ENCODE measurements at regions not wholly inside any gene's neighbourhood (a gene's known extent, or its start where the extent isn't known, plus 50 kb on each side); places are given as distances from the start of the nearest gene placed in this dataset.

GRCh38 chr5:161960314-161960713 lies 107.3 kb upstream of the GABRG2 start:
- POLR2A ChIA-PET (ENCODE audit: low non-redundant PET): no interaction called here
- H3K4me1 ChIP-seq (ENCODE audit: insufficient read depth, low read length, poor library complexity, severe bottlenecking): no peaks in the 10 kb centered on the region
- no peak overlapping the region for H3K4me3 ChIP-seq (ENCODE audit: low read depth, low read length, poor library complexity, severe bottlenecking)
- no peak for TF ChIP-seq EZH2 (IDR thresholded peaks at IDR 0.05; ENCODE audit: borderline replicate concordance, low read depth, low read length, poor library complexity, severe bottlenecking)
- no peak for TF ChIP-seq CTCF (conservative IDR thresholded peaks at IDR 0.05; ENCODE audit: low read depth, low read length)
- peaks cover 8% of the 10 kb centered on the region for H3K27me3 ChIP-seq (replicated peaks; ENCODE audit: insufficient read depth, low read depth, low read length, poor library complexity)
- H3K9me3 ChIP-seq (ENCODE audit: low read depth, low read length, poor library complexity, severe bottlenecking): no peaks in the 10 kb centered on the region
- BruUV-seq (replicated peaks): no TSS peak
- intact Hi-C loops (cut with micrococcal nuclease; ENCODE audit: unreplicated experiment): no loop called here
- no peaks in the 10 kb centered on the region for H3K36me3 ChIP-seq (ENCODE audit: insufficient read depth, low read length, poor library complexity, severe bottlenecking)
- H3K27ac ChIP-seq (ENCODE audit: low read depth, low read length, poor library complexity, severe bottlenecking): no peak overlapping the region
- DNase-seq (ENCODE audit: low spot score): no peak
- CTCF ChIA-PET: no interaction called here

- DNase-seq (ENCODE audit: low spot score): peak; percentile 27
- TF ChIP-seq CTCF (conservative IDR thresholded peaks at IDR 0.05; ENCODE audit: low read depth, low read length) (peak; percentile 50), EZH2 (IDR thresholded peaks at IDR 0.05; ENCODE audit: borderline replicate concordance, low read depth, low read length, poor library complexity, severe bottlenecking) (no peak)
- intact Hi-C loops (cut with micrococcal nuclease; ENCODE audit: unreplicated experiment): loop anchor here (5.0 kb wide), 1 partner anchor 1441 kb away; no protein-coding TSS in a partner anchor
- ChIA-PET CTCF (no interaction called here), POLR2A (ENCODE audit: low non-redundant PET) (no interaction called here)
- H3K36me3 ChIP-seq (ENCODE audit: insufficient read depth, low read length, poor library complexity, severe bottlenecking): no peaks in the 10 kb centered on the region
- no TSS peak for BruUV-seq (replicated peaks)
- H3K4me1 ChIP-seq (ENCODE audit: insufficient read depth, low read length, poor library complexity, severe bottlenecking): no peaks in the 10 kb centered on the region
- H3K27me3 ChIP-seq (replicated peaks; ENCODE audit: insufficient read depth, low read depth, low read length, poor library complexity): peaks cover 2% of the 10 kb centered on the region
- H3K9me3 ChIP-seq (ENCODE audit: low read depth, low read length, poor library complexity, severe bottlenecking): no peaks in the 10 kb centered on the region
- no peak overlapping the region for H3K27ac ChIP-seq (ENCODE audit: low read depth, low read length, poor library complexity, severe bottlenecking)
- H3K4me3 ChIP-seq (ENCODE audit: low read depth, low read length, poor library complexity, severe bottlenecking): no peak overlapping the region
Observed at GRCh38 chr5:161966564-161966963, 101.0 kb upstream of the GABRG2 start.

- no TSS peak for BruUV-seq (replicated peaks)
- TF ChIP-seq CTCF (conservative IDR thresholded peaks at IDR 0.05; ENCODE audit: low read depth, low read length) (no peak), EZH2 (IDR thresholded peaks at IDR 0.05; ENCODE audit: borderline replicate concordance, low read depth, low read length, poor library complexity, severe bottlenecking) (no peak)
- no peak for DNase-seq (ENCODE audit: low spot score)
Observed at GRCh38 chr5:161975350-161975749, 92.2 kb upstream of the GABRG2 start.

More at GRCh38 chr5:161975350-161975749, 92.2 kb upstream of the GABRG2 start:
- Histone ChIP-seq H3K36me3 (ENCODE audit: insufficient read depth, low read length, poor library complexity, severe bottlenecking) (no peaks in the 10 kb centered on the region), H3K27me3 (replicated peaks; ENCODE audit: insufficient read depth, low read depth, low read length, poor library complexity) (no peaks in the 10 kb centered on the region), H3K4me1 (ENCODE audit: insufficient read depth, low read length, poor library complexity, severe bottlenecking) (no peaks in the 10 kb centered on the region), H3K27ac (ENCODE audit: low read depth, low read length, poor library complexity, severe bottlenecking) (no peak overlapping the region), H3K4me3 (ENCODE audit: low read depth, low read length, poor library complexity, severe bottlenecking) (no peak overlapping the region), H3K9me3 (ENCODE audit: low read depth, low read length, poor library complexity, severe bottlenecking) (no peaks in the 10 kb centered on the region)
- POLR2A ChIA-PET (ENCODE audit: low non-redundant PET): no interaction called here
- intact Hi-C loops (cut with micrococcal nuclease; ENCODE audit: unreplicated experiment): no loop called here
- CTCF ChIA-PET: no interaction called here
